Keratinocyte (primary cell): ENCODE measurements at regions not wholly inside any gene's neighbourhood (a gene's known extent, or its start where the extent isn't known, plus 50 kb on each side); places are given as distances from the start of the nearest gene placed in this dataset.

ENCODE experiments used
- DNase-seq: peaks from one replicate; pipeline ENCODE4 v3.0.0-alpha.2; 2011; ENCODE audit warnings: low read depth, missing footprints, low spot score
- FAIRE-seq: peaks from 2 replicates; lab custom pipeline; 2011; peaks lifted over from hg19 to GRCh38; lab: Jason Lieb, UNC
- H2AFZ ChIP-seq: 2 replicates; pipeline ENCODE4 v1.6.0; 2012; ENCODE audit warnings: low read length, control low read depth, inconsistent platforms; ENCODE audit not compliant: control insufficient read depth
- H3K27ac ChIP-seq: 2 replicates; pipeline ENCODE4 v1.5.1; 2011; ENCODE audit warnings: low read length; ENCODE audit not compliant: control insufficient read depth, insufficient read depth
- H3K27me3 ChIP-seq: 3 replicates; pipeline ENCODE4 v1.6.0; 2011; ENCODE audit warnings: low read length; ENCODE audit not compliant: control insufficient read depth, insufficient read depth; ENCODE audit errors: extremely low read depth
- H3K36me3 ChIP-seq, 2 experiments: 2 replicates in 1 of 2; 3 replicates in 1 of 2; pipeline ENCODE4 v1.5.1; 2011; ENCODE audit warnings: low read length in 2 of 2, mild to moderate bottlenecking in 1 of 2; ENCODE audit not compliant: control insufficient read depth in 2 of 2, insufficient read depth in 2 of 2; ENCODE audit errors: extremely low read depth in 1 of 2
- H3K4me1 ChIP-seq: 3 replicates; pipeline ENCODE4 v1.5.1; 2011; ENCODE audit warnings: low read length; ENCODE audit not compliant: control insufficient read depth, insufficient read depth; ENCODE audit errors: extremely low read depth
- H3K4me2 ChIP-seq: 3 replicates; pipeline ENCODE4 v1.6.0; 2011; ENCODE audit warnings: low read depth, low read length; ENCODE audit not compliant: control insufficient read depth, insufficient read depth; ENCODE audit errors: extremely low read depth
- H3K4me3 ChIP-seq, 3 experiments: fragments of 200-600 bp in 1 of 3; sonication (generic) in 1 of 3; 2 replicates in 2 of 3; 3 replicates in 1 of 3; pipeline ENCODE4 v1.5.1; 2011 to 2016; ENCODE audit warnings: low read length in 3 of 3, mild to moderate bottlenecking in 3 of 3, control low read depth in 2 of 3, inconsistent platforms in 1 of 3, low read depth in 1 of 3, mixed read lengths in 1 of 3, mixed run types in 1 of 3, moderate library complexity in 1 of 3; ENCODE audit not compliant: control insufficient read depth in 2 of 3, insufficient read depth in 2 of 3; ENCODE audit errors: extremely low read depth in 1 of 3
- H3K79me2 ChIP-seq: 2 replicates; pipeline ENCODE4 v1.6.0; 2012; ENCODE audit warnings: low read length; ENCODE audit not compliant: control insufficient read depth, insufficient read depth
- H3K9ac ChIP-seq: 3 replicates; pipeline ENCODE4 v1.6.0; 2011; ENCODE audit warnings: low read length; ENCODE audit not compliant: control insufficient read depth, insufficient read depth; ENCODE audit errors: extremely low read depth
- H3K9me1 ChIP-seq: 3 replicates; pipeline ENCODE4 v1.6.0; 2011; ENCODE audit warnings: low read length; ENCODE audit not compliant: control insufficient read depth, insufficient read depth; ENCODE audit errors: extremely low read depth
- H3K9me3 ChIP-seq: 2 replicates; pipeline ENCODE4 v1.5.1; 2012; ENCODE audit warnings: low read depth, low read length; ENCODE audit not compliant: control insufficient read depth
- H4K20me1 ChIP-seq: 3 replicates; pipeline ENCODE4 v1.6.0; 2011; ENCODE audit warnings: low read length; ENCODE audit not compliant: control insufficient read depth, insufficient read depth; ENCODE audit errors: extremely low read depth
- CTCF ChIP-seq, 3 experiments: IDR thresholded peaks in 1 of 3; conservative IDR thresholded peaks in 1 of 3; optimal IDR thresholded peaks in 1 of 3; 2 replicates in 2 of 3; 3 replicates in 1 of 3; pipeline versions ENCODE3 to v1.5.1; 2011; ENCODE audit warnings: low read length in 3 of 3, mild to moderate bottlenecking in 3 of 3, moderate library complexity in 2 of 3, control low read depth in 1 of 3, inconsistent platforms in 1 of 3; ENCODE audit not compliant: insufficient read depth in 2 of 3; ENCODE audit errors: extremely low read depth in 1 of 3
- EZH2 ChIP-seq: IDR thresholded peaks from one replicate; pipeline ENCODE4 v1.6.1; 2012; ENCODE audit warnings: inconsistent platforms, mild to moderate bottlenecking, low read length, moderate library complexity
- dilution Hi-C: fragments of 300-500 bp; cut with MboI; formaldehyde crosslinking; loops from one replicate; pipeline ENCODE4 v1.7.0; 2020; ENCODE audit warnings: low sequenced_read_pairs; ENCODE audit not compliant: extremely low pct_ligation_motif_present

GRCh38 chr15:55113736-55114135, 83.0 kb downstream of the RSL24D1 start:
- H3K27ac ChIP-seq, result no peak overlapping the region

GRCh38 chr15:55112706-55113105, 84.0 kb downstream of the RSL24D1 start:
- H3K27me3 ChIP-seq, result no peaks in the 10 kb centered on the region
- no peaks in the 10 kb centered on the region for H3K9me1 ChIP-seq
- FAIRE-seq (no peak), DNase-seq (no peak)
- dilution Hi-C loops, result no loop called here
- H3K4me1 ChIP-seq, result peaks cover 6% of the 10 kb centered on the region
- no peaks in the 10 kb centered on the region for H3K36me3 ChIP-seq
- no peak overlapping the region for H3K27ac ChIP-seq
- no peak overlapping the region for H3K4me2 ChIP-seq
- no peaks in the 10 kb centered on the region for H3K9me3 ChIP-seq
- H3K79me2 ChIP-seq, result no peaks in the 10 kb centered on the region
- no peak overlapping the region for H3K9ac ChIP-seq
- TF ChIP-seq EZH2 (no peak), CTCF (optimal IDR thresholded peaks at IDR 0.05 in 1 of 3, IDR thresholded peaks at IDR 0.05 in 1 of 3, conservative IDR thresholded peaks at IDR 0.05 in 1 of 3; ENCODE audit: extremely low read depth in 1 of 3, insufficient read depth in 2 of 3, low read length in 3 of 3) (no peak)
- H2AFZ ChIP-seq, result no peak overlapping the region
- no peak overlapping the region for H3K4me3 ChIP-seq
- H4K20me1 ChIP-seq, result no peaks in the 10 kb centered on the region

More at GRCh38 chr15:55113736-55114135, 83.0 kb downstream of the RSL24D1 start:
- TF ChIP-seq EZH2 (no peak), CTCF (optimal IDR thresholded peaks at IDR 0.05 in 1 of 3, IDR thresholded peaks at IDR 0.05 in 1 of 3, conservative IDR thresholded peaks at IDR 0.05 in 1 of 3; ENCODE audit: extremely low read depth in 1 of 3, insufficient read depth in 2 of 3, low read length in 3 of 3) (no peak)
- no peaks in the 10 kb centered on the region for H4K20me1 ChIP-seq
- H3K4me2 ChIP-seq, result no peak overlapping the region
- H3K4me3 ChIP-seq, result no peak overlapping the region
- FAIRE-seq (no peak), DNase-seq (no peak)
- no peaks in the 10 kb centered on the region for H3K9me3 ChIP-seq
- H3K36me3 ChIP-seq, result no peaks in the 10 kb centered on the region
- H3K79me2 ChIP-seq, result no peaks in the 10 kb centered on the region
- no peaks in the 10 kb centered on the region for H3K9me1 ChIP-seq
- peaks cover 3% of the 10 kb centered on the region for H3K4me1 ChIP-seq
- H3K9ac ChIP-seq, result no peak overlapping the region
- dilution Hi-C loops, result no loop called here
- no peak overlapping the region for H2AFZ ChIP-seq
- H3K27me3 ChIP-seq, result no peaks in the 10 kb centered on the region
